ENCODE measurements at regions not wholly inside any gene's neighbourhood (a gene's known extent, or its start where the extent isn't known, plus 50 kb on each side); places are given as distances from the start of the nearest gene placed in this dataset.
"Not testable (repeated sequence)": the region's sequence is repeated elsewhere in the genome, so short reads cannot be mapped to it uniquely, and the experiment has no call there.

DNA sequence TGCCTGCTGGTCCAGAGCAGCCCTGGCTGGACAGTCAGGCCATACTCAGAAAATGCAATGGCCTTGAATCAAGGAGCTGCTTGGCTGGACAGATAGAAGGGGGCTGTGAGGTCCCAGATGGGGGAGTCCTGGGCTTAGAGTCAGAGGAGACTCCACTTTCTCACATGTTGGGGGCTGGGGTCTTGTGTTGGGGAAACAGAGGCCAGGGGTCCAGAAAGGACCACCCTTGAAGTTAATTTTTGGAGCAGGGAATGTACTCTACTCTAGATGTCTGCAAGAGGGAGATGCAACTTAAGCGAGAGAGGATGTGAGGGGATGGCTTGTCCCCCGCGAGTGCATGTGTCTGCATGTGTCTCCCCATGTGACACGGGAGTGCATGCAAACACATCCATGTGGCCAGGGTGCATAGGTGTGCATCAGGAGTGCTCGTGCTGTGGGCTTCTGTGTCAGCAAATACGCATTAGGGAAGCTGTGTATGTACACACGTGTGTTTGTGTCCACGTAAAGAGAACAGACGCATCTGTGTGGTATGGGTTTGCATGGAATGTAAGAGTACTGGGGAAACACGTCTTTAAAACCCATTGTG is 303.2 kb downstream of the MYCN start:
- DNase-seq (ENCODE audit: low spot score), result no peak

DNA sequence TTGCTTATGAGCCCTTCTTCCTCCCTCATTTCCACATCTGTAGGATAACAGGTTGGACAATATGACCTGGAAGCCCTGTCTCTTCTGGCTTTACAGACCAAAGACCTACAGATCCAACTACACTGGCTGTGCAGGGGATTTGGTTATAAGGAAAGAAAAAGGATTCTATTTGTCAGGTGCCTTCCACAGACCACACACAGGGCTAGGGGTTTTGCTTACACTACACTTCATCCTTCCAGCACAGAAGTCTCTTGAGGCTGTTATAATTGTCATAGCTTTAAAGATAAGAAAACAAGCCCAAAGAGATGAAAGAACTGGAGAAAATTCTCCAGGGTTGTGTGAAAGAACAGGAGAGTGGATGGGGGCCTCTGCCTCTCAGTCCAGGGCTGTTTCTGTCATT is 302.6 kb downstream of the MYCN start:
- DNase-seq (ENCODE audit: low spot score), result no peak

- DNase-seq (ENCODE audit: low spot score), result no peak
Measured at GRCh38 chr2:16241166-16242160, 301.1 kb downstream of the MYCN start.

DNA sequence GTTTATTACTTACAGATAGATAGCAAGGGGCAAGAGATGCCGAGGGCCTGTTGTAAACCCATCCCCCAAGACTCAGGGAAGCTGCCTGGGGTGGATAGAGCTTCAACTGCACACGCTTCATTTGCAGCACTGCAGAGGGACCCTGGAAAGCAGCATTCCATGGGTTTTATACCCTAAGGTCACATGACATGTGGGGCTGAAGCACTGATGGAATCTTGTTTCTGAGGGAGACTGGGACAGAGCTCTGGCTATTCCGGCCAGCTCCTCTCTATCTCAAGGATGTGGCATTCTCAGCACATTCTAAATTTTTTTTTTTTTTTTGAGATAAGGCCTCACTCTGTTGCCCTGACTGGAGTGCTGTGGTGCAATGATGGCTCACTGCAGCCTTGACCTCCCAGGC is 300.1 kb downstream of the MYCN start:
- no peak for DNase-seq (ENCODE audit: low spot score)

- no peak for DNase-seq (ENCODE audit: low spot score)
Measured at GRCh38 chr2:16239296-16239850, 299.0 kb downstream of the MYCN start.

DNA sequence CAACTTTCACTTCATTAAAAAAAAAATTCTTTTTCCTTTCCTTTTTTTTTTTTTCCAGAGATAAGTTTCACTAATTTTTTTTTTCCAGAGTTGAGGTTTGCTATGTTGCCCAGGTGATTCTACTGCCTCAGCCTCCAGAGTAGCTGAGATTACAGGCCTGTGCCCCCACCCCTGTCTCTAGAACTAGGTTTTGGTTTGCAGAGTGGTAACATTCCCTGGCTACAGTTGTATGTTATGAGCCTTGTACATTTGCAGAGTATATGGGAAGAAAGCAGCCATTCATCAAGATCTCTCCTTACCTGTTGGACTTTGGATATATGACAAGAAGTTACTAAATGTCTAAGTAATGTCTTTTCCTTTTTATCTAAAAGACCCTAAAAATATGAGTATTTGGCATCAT is 298.4 kb downstream of the MYCN start:
- no peak for DNase-seq (ENCODE audit: low spot score)

DNA sequence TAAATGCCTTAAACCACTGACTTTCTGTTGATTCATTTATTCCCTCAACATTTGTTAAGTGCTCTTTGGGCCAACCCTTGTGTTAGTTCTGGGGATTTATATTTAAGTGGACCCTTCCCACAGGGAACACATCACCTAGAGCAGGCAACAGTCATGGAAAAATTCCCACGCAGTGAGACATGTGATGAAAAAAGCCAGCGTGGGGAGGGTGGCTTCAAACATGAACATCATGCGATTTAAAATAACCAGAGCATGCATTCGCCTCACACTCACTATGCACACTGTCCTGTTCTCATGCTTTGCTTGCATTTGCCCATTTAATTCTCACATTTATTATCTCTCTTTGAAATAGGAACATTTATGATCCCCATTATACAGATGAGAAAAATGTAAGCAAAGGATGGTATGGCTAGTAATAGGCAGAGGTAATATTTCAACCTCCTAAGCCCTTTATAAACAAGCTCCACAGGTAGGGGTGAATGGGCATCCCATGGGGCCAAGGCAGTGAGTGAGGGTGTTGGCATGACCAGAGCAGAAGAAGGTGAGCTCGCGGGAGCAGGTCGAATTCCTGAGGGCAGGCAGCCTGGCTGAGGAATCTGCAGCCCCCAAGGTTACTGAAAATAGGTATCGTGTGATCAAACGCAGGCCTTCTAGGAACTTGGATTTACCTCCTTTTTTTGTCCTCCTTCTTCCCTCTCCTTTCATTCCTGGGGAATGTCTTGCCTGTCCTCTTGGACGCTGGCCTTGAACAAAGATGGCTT is 297.8 kb downstream of the MYCN start:
- DNase-seq (ENCODE audit: low spot score), result no peak

DNA sequence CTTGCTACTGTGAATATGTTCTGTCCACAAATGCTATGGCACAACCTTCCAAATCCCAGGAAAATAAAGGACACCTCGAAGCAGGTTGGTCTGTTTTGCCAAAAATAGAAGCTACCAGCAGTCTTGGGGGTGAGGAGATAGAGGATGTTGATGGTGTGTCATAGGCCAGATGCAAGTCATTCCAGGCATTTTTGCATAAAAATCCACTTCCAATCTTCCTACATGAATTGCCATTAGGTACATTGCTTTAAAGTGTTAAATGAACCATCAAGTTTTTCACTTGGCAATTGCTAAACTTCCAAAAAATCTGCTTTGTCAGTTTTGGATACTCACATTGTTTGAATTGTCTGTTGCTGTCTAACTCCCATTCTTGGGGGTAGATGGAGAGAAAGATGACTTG is 295.4 kb downstream of the MYCN start:
- no peak for DNase-seq (ENCODE audit: low spot score)

DNA sequence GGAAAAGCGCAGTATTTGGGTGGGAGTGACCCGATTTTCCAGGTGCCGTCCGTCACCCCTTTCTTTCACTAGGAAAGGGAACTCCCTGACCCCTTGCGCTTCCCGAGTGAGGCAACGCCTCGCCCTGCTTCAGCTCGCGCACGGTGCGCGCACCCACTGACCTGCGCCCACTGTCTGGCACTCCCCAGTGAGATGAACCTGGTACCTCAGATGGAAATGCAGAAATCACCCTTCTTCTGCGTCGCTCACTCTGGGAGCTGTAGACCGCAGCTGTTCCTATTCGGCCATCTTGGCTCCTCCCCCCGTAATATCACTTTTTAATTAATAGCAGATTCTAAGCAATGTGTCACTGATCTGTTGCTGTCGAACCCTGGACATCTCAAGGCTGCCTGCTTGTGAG is 294.9 kb downstream of the MYCN start:
- DNase-seq (ENCODE audit: low spot score), result not testable (repeated sequence)

GRCh38 chr2:16228951-16229350 is 288.6 kb downstream of the MYCN start:
- DNase-seq (ENCODE audit: low spot score), result no peak

DNA sequence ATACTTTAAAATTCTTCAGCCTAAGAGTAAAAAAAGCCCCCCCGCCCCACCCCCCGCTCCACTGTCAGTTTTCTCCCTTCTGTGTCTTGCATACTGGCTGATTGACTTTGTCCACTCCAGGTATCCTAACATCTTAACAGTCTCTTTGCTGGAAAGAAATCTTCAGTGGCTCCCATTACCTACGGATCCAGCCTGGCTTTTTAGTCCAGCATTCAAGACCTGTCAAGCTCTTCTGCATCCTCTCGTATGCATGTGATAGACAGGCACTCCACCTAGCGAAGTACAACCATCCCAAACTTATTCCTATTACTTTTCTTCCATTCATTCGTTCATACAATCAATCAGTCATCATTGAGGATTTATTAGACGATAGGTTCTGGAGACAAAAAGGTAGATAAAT is 288.1 kb downstream of the MYCN start:
- DNase-seq (ENCODE audit: low spot score), result no peak

DNA sequence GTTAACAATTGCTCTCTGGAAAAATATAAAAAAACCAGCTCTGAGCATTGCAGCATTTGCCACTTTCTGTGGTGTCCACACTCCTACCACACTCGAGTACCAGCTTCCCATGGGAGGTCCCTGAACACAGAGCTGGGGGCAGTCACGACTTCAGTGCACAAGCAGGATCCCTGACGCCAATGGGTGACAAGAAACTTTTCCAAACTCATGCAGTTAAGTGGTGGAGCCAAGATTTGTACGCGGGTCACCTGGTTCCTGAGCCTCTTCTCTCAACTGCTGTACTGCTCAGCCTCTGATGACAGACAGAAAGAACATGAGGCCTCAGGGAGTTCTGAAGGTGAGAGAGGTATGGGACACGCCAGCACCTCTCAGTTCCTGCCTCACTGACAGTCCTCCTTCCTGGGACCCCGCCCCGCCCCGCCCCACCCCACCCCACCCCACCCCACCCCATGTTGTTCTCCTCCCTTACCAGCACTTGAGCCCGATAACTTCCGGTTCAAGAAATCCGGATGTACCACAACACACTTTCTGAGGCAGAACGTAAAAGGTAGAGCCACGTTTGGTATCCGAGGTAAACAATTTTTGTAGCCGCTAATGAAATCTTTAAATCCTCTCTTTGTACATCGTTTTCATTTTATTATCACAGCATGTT is 287.6 kb downstream of the MYCN start:
- no peak for DNase-seq (ENCODE audit: low spot score)

DNA sequence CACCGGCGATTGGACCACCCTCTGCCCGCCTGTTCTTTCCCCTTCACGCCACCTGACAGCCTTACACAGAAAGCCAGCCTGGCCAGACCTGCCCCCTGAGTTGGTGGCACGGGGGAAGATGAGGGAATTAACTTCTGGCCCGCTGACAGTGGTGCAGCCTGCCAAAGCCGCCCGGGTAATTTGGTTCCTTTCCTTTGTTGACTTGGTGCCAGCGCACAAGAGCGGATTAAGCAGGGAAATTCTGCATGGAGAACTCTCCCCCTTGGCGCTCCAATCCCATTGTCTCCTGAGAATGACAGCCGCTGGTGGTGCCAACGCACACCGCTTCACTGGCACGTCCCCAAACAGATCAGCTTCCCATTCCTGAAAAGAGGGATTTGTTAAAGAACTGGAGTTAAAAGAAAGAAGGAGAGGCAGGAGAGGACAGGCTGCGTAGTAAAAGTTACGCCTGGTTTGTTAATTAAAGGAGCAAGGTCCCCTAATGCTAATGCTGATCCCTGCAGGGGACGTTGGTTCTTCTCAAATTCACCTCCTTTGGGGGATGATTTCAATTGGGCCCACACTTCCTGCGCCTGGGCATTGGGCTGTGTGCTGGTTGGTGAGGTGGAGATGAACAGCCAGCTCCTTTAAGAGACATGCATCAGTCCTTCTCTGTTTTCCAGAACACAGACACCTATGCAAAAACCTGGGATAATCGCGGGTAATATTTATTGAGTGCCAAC is 286.8 kb downstream of the MYCN start:
- peak; percentile 20 for DNase-seq (ENCODE audit: low spot score)

GRCh38 chr2:16226381-16226780 is 286.0 kb downstream of the MYCN start:
- DNase-seq (ENCODE audit: low spot score), result no peak

DNA sequence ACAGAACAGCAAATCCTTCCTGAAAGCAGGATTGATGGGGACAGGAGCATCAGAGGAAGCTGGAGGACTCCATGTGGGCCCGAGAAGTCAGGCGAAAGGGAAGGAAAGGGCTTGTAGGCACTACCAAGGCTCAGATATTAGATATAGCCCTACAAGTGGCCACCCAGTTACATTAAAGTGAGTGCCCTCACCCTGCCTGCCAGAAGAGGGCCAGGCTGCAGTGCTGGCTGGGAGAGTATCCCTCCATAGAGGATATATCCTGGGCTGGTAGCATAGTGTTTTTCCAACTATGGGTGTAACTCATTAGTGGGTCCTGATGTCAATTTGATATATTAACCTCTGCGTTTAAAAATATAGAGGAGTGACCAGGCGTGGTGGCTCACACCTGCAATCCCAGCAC is 285.2 kb downstream of the MYCN start:
- no peak for DNase-seq (ENCODE audit: low spot score)

- no peak for DNase-seq (ENCODE audit: low spot score)
Measured at GRCh38 chr2:16225071-16225470, 284.7 kb downstream of the MYCN start.

- no peak for DNase-seq (ENCODE audit: low spot score)
Measured at GRCh38 chr2:16224298-16225045, 284.1 kb downstream of the MYCN start.

DNA sequence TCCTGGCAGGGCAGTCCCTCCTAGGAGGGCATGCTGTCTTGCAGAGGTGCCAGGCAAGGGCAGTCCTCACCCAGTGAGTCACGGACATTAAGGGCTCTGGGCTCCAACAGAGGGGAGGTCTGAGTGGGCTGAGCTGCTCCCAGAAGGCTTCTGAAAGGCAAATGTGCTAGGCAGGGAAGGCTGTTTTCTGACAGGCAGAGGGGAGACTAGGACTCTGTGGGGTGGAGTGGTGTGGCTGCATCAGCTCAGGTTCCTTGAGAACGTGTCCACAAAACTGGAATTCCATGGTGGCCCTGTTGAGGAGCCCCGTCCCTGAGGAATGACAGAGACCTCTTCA is 283.5 kb downstream of the MYCN start:
- DNase-seq (ENCODE audit: low spot score), result no peak

- DNase-seq (ENCODE audit: low spot score), result peak; percentile 25
Measured at GRCh38 chr2:16223161-16223840, 283.0 kb downstream of the MYCN start.

- DNase-seq (ENCODE audit: low spot score), result no peak
Measured at GRCh38 chr2:16222326-16222725, 282.0 kb downstream of the MYCN start.
